GM19455 (cell line): ENCODE measurements at regions not wholly inside any gene's neighbourhood (a gene's known extent, or its start where the extent isn't known, plus 50 kb on each side); places are given as distances from the start of the nearest gene placed in this dataset.

ENCODE experiments used
- ATAC-seq: cut with Tn5 transposase; IDR thresholded peaks from one replicate; pipeline ENCODE4 v1.9.1; 2021; ENCODE audit not compliant: unreplicated experiment

- no peak for ATAC-seq
Measured at GRCh38 chr16:50997679-50998078, 153.4 kb downstream of the SALL1 start.

- no peak for ATAC-seq
Measured at GRCh38 chr16:50996830-50997186, 154.3 kb downstream of the SALL1 start.

DNA sequence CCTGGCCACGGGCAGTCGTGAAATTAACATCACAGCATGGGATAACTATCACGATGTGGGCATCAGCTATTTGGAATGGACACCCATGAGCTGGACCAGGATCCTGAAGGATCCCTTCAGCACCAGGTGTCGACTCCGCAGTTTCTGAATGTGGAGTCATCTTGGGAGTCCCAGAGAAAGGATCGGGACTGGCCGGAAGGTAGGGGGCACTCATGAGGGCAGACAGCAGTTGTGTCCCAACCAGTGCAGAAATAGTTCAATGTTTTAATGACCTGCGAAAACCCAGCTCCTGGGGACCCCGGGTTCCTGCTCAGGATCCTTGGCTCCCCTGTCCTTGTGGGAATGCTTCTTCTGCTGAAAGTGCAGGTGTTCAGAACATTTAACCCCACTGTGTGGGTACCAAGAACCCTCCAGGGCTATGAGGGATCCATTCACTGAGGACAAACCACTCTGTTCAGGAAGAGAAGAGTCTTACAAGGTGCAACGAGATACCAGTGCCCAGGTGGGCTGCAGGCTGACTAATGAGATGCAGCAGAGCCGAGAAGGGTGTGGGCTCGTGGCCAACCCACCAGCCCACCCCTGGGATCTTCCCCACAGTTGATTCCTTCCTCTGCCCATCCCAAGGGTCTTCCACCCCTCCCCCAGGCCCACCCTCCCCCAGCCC lies 154.8 kb downstream of the SALL1 start:
- ATAC-seq = no peak

GRCh38 chr16:50994995-50995394 lies 156.1 kb downstream of the SALL1 start:
- ATAC-seq = no peak

GRCh38 chr16:50992350-50993032 lies 158.6 kb downstream of the SALL1 start:
- no peak for ATAC-seq

GRCh38 chr16:50991436-50991835 lies 159.6 kb downstream of the SALL1 start:
- no peak for ATAC-seq

DNA sequence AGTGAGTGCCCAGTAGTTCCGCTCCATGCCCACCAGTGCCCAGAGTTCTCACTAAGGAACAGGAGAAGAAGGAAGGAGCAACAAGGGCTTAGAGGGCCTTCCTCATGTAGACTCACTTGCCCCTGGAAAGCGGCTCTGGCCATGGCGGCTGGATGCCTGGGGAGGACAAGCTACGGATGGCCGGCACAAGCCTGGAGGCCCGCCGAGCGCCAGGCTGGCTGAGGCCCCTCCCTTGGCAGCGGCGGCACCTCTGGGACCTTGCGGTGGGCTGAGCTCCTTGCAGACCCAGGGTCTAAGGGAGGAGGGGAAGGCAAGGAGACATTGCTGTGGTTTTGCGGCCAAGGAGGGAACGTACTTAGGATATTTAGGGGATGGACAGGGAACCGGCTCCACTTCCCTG lies 160.1 kb downstream of the SALL1 start:
- no peak for ATAC-seq

GRCh38 chr16:50989047-50989446 lies 162.0 kb downstream of the SALL1 start:
- no peak for ATAC-seq

DNA sequence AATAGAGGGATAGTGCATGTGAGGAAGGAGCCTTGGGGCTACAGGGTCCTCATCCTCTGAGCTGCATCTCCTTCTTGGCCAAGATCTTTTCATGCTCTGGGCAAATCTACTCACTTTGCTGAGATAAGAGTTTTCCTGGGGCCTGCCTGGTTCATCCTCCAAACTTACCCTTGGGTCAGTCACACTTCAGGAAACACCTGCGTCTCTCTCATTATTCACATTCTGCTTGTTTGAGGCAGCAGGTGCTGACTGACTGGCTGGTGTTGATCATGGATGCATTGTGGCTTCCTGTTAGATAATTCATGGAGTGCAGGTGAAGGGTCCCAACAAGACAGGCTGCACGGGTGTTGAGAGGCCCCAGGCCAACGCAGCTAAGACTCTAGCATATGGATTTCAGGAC lies 162.6 kb downstream of the SALL1 start:
- ATAC-seq = no peak

- ATAC-seq = no peak
Measured at GRCh38 chr16:50986453-50986852, 164.6 kb downstream of the SALL1 start.

GRCh38 chr16:50985733-50986132 lies 165.3 kb downstream of the SALL1 start:
- no peak for ATAC-seq

- no peak for ATAC-seq
Measured at GRCh38 chr16:50984688-50985087, 166.4 kb downstream of the SALL1 start.

GRCh38 chr16:50982808-50983207 lies 168.3 kb downstream of the SALL1 start:
- no peak for ATAC-seq

DNA sequence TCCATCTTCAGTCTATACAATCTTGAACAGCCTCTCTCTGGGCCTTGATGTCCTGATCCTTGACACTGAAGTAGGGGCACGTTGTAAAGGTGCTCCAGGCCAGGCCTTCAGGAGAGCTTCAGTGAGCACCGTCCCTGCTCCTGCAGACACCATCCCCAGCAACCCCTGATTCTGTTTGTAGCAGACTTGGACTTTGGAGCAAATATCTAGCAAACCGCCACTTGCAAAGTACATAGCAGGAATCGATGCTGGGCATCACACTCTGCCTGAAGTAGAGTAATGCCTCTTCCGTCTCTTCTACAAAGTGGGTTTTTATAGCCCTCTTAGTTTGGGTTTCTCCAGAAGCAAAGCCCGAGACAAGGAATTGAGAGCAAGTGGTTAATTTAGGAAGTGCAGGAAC lies 169.1 kb downstream of the SALL1 start:
- no peak for ATAC-seq

DNA sequence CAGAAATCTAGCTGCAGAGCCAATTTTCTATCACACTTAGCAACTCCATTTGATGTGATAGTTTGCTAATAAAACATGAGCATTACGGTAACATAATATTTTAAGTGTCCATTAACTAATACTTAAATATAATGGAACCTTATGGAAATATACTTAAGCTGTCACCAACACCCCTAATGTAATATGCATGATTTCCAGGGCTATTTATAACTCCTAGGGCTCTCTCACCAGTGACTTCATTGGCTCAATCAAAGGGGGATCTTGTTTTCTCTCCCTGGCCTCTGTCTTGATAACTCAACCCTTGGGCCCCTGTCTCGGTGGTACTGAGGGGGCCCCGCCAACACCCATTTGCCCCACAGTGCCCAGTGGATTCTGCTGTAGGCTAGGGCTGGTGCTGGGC lies 170.4 kb downstream of the SALL1 start:
- no peak for ATAC-seq

DNA sequence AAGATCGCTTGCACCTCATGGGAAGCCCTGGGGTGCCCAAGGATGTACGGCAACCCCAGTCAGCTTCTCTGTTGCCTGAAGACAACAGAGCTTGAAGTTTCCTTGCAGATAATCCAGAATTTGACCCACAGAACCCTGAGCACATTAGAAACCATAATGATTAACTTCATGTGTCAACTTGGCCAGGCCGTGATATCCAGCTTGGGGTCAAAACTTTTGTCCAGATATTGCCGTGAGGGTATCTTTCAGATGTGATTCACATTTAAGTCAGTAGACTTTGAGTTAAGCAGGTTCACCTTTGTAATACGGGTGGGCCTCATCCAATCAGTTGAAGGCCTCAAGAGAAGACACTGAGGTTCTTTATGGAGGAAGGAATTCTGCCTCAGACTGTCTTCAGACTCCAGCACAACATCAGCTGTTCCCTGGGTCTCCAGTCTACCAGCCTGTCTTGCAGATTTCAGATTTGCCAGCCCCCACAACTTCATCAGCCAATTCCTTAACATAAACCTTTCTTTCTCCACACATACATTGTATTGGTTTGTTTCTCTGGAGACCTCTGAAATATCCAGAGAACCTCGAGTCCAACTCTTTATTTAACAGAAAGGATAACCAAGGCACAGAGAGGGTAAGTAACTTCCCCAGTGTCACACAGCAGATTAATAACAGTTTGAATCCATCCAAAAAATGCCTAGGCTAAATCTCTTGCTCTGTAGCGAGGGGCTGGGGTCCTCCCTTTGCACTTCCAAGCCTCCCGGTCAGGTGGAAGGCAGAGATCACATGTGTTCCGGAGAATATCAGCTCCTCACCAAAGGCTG lies 171.1 kb downstream of the SALL1 start:
- ATAC-seq = no peak

DNA sequence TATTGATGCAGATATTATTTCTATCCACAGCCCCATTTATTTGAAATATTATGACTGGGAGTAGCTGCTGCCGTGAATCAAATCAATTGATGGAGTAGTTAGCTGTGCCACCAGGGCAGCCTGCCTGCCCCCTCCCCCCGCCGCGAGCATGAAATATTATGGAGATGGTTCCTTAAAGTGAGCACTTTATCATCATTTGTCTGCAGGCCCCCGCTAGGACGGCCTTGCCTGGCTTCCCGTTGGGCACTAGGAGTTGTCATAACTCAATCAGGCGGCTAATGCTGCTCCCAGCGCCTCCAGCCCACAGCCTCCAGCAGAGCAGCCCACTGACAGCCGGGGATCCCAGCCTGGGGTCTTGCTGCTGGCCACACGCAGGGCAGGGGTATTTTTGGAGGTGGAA lies 173.9 kb downstream of the SALL1 start:
- ATAC-seq = no peak

DNA sequence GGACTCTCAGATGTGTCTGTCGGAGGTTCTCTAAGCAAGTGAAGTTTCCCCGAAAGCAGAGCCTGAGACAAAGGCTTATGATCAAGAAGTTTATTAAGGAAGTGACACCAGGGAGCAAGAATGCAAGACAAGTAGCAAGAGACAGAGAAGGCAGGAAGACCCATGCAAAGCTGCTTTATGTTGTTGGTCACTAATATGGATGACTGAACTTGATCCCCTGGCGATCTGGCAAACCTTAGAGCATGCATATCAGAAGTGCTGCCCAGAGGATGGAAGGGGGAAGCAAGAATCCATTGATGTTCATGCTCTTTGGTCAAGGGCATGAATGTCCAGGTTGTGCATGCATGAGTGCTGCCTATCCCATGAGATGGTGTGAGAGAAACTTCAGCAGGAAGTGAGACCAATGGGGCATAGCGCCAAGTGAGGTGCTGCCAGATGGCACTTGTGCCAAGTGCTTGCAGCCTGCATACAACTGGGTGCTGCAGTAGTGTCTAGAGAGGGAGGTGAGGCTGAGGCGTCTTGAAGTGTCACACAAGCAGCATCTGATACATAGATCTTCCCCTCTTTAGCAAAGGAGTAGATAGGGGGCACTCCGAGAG lies 176.5 kb downstream of the SALL1 start:
- no peak for ATAC-seq

DNA sequence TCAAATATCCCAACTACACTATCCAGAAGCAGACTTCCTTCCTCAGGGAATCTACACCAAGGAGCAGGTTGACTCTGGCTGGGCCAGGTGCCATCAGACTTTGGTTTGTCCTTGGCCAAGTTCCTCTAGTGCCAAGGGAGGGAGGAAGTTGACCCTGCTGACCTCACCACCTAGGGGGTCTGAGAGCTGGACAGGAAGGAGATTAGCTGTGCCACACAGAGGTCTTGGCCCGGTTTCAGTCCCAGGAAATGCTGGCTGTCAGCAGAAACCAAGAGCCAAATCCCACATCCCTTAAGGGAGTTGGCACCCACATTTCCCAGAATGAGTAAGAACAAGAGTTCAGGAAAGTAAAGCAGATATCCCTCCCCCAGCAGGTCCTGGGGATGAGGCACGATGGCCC lies 178.2 kb downstream of the SALL1 start:
- ATAC-seq = no peak

DNA sequence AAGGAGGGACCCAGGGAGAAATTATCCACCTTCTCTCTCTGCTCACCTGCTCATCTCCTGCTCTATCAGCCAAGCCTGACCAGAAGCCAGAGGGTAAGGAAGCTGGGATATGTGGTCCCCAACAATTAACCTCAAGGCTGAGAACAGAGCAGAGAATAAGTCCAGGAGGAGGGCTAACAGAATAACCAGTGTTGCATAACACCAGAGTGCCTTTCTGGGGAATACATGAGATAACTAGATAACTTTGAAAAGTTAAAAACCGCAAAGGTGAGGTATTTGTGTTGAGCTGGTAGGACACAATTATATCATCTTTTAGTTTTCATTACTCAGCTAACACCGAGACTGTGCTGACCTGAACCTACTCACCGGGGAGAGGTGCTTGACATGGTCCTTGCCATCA lies 180.8 kb downstream of the SALL1 start:
- ATAC-seq = no peak

DNA sequence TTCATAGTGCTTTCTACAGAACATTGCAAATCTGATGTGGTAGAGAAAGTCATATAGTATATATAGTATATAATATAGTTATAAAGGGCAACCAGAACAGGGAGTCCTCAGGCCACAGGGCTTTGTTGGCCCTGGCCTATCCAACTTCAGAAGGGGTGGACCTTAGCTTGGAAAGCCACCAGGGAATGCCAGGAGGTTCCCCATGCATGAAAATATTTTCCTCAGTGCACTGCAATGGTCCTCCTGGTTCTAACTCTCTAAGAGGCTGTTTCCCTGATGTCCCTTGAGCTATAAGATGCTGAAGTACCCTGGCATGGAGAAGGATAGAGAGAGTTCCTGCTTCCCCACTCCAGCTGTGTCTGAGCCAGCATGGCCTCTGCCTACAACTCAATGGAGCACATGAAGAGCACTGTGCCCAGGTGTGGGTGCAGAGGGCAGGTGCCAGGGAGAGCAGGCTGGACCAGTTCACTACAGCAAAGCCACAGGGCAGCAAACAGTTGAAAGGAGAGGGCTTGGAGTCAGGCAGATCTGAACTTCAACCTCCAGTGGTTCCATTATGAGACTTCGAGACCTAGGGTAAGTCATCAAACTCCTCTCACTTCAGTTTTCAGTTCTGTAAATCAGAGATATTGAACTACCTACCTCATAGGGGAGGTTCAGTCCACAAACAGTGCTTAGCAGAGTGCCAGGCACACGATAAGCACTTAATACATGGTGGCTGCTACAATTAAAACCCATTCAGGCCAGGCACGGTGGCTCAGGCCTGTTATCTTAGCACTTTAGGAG lies 183.1 kb downstream of the SALL1 start:
- ATAC-seq = peak; percentile 55
